Thyroid gland (tissue), 4 donors: ENCODE measurements at regions not wholly inside any gene's neighbourhood (a gene's known extent, or its start where the extent isn't known, plus 50 kb on each side); places are given as distances from the start of the nearest gene placed in this dataset.

Source experiments
- DNase-seq, 2 donors: peaks; one replicate each; pipeline ENCODE4 v3.0.0-alpha.2; 2019
- H3K27ac ChIP-seq, 3 donors: fragments of 200-600 bp; sonication (generic); 1 replicate in 2 of 3; 2 replicates in 1 of 3; pipeline ENCODE4 v1.5.1; 2016 to 2019; ENCODE audit warnings: mild to moderate bottlenecking in 1 of 3, moderate library complexity in 1 of 3
- H3K27me3 ChIP-seq: fragments of 200-600 bp; sonication (generic); one replicate; pipeline ENCODE4 v1.5.1; 2019
- H3K36me3 ChIP-seq, 2 donors: fragments of 200-600 bp; sonication (generic); one replicate each; pipeline ENCODE4 v1.5.1; 2016 to 2019
- H3K4me1 ChIP-seq, 2 donors: fragments of 200-600 bp; sonication (generic); one replicate each; pipeline ENCODE4 v1.5.1; 2017 to 2019
- H3K4me3 ChIP-seq, 3 donors: fragments of 200-600 bp; sonication (generic); replicated peaks in 1 of 3; 1 replicate in 2 of 3; 2 replicates in 1 of 3; pipeline ENCODE4 v1.5.1; 2016; ENCODE audit warnings: mild to moderate bottlenecking in 1 of 3
- H3K9me3 ChIP-seq: fragments of 200-600 bp; sonication (generic); one replicate; pipeline ENCODE4 v1.5.1; 2017
- CTCF ChIP-seq, 6 experiments: fragments of 200-600 bp in 3 of 6; fragments of 450-650 bp in 3 of 6; sonication (generic) in 3 of 6; IDR thresholded peaks; one replicate each; pipeline ENCODE4 v1.5.1; 2016 to 2019; ENCODE audit warnings: antibody characterized with exemption in 6 of 6, mild to moderate bottlenecking in 2 of 6, inconsistent platforms in 1 of 6, moderate library complexity in 1 of 6
- POLR2A ChIP-seq, 2 donors: fragments of 450-650 bp; IDR thresholded peaks; one replicate each; pipeline ENCODE4 v1.6.1; 2017; ENCODE audit warnings: antibody characterized with exemption in 2 of 2, mild to moderate bottlenecking in 2 of 2, moderate library complexity in 1 of 2
- WGBS, 2 donors: methylation state at CpG; one replicate each; pipeline ENCODE4 v1.1.5; 2017; 5-methylcytosine and 5-hydroxymethylcytosine counted together
- intact Hi-C: fragments of 100-400 bp; cut with DNase I; formaldehyde crosslinking; loops from one replicate; pipeline ENCODE4 v1.15.1; 2023

- Histone ChIP-seq H3K27ac (no peak overlapping the region), H3K4me3 (no peak overlapping the region), H3K9me3 (no peaks in the 10 kb centered on the region), H3K4me1 (no peaks in the 10 kb centered on the region), H3K27me3 (no peaks in the 10 kb centered on the region), H3K36me3 (no peaks in the 10 kb centered on the region)
- intact Hi-C loops: no loop called here
- TF ChIP-seq POLR2A (IDR thresholded peaks at IDR 0.05): no peak
- no peak for TF ChIP-seq CTCF (IDR thresholded peaks at IDR 0.05)
- WGBS, 2 donors: 81 to 90% methylated on average over 2 of the region's 2 CpGs
- DNase-seq: no peak
These were observed 175.6 kb upstream of the IRX3 start for GRCh38 chr16:54462151-54462651.

GRCh38 chr16:54460263-54460860, 173.8 kb upstream of the IRX3 start:
- Histone ChIP-seq H3K27ac (no peak overlapping the region), H3K4me3 (no peak overlapping the region), H3K36me3 (no peaks in the 10 kb centered on the region), H3K9me3 (no peaks in the 10 kb centered on the region), H3K27me3 (no peaks in the 10 kb centered on the region), H3K4me1 (no peaks in the 10 kb centered on the region)
- DNase-seq: no peak
- WGBS, 2 donors: 82 to 88% methylated on average over 11 of the region's 11 CpGs
- no peak for TF ChIP-seq CTCF (IDR thresholded peaks at IDR 0.05)
- no peak for TF ChIP-seq POLR2A (IDR thresholded peaks at IDR 0.05)
- intact Hi-C loops: no loop called here

GRCh38 chr16:54459509-54460262, 173.1 kb upstream of the IRX3 start:
- no peak for DNase-seq
- intact Hi-C loops: no loop called here
- H3K36me3 ChIP-seq: no peaks in the 10 kb centered on the region
- no peaks in the 10 kb centered on the region for H3K9me3 ChIP-seq
- no peak overlapping the region for H3K27ac ChIP-seq
- no peak for TF ChIP-seq CTCF (IDR thresholded peaks at IDR 0.05)
- H3K4me1 ChIP-seq: no peaks in the 10 kb centered on the region
- no peaks in the 10 kb centered on the region for H3K27me3 ChIP-seq
- WGBS, 2 donors: 77 to 82% methylated on average over 13 of the region's 13 CpGs
- H3K4me3 ChIP-seq: no peak overlapping the region

- no peaks in the 10 kb centered on the region for H3K4me1 ChIP-seq
- H3K4me3 ChIP-seq: no peak overlapping the region
- no peaks in the 10 kb centered on the region for H3K36me3 ChIP-seq
- DNase-seq: no peak
- 83 to 88% methylated on average over 1 of the region's 1 CpG for WGBS, 2 donors
- no peak for TF ChIP-seq POLR2A (IDR thresholded peaks at IDR 0.05)
- no peak for TF ChIP-seq CTCF (IDR thresholded peaks at IDR 0.05)
- no peak overlapping the region for H3K27ac ChIP-seq
- intact Hi-C loops: no loop called here
- no peaks in the 10 kb centered on the region for H3K9me3 ChIP-seq
- H3K27me3 ChIP-seq: no peaks in the 10 kb centered on the region
These were observed 172.3 kb upstream of the IRX3 start for GRCh38 chr16:54458923-54459322.

GRCh38 chr16:54456291-54456690, 169.7 kb upstream of the IRX3 start:
- DNase-seq: no peak
- intact Hi-C loops: no loop called here
- H3K27me3 ChIP-seq: no peaks in the 10 kb centered on the region
- no peak overlapping the region for H3K27ac ChIP-seq
- no peaks in the 10 kb centered on the region for H3K9me3 ChIP-seq
- H3K4me1 ChIP-seq: no peaks in the 10 kb centered on the region
- 75% methylated on average over 4 of the region's 4 CpGs for WGBS, 2 donors
- no peak overlapping the region for H3K4me3 ChIP-seq
- H3K36me3 ChIP-seq: no peaks in the 10 kb centered on the region
- no peak for TF ChIP-seq POLR2A (IDR thresholded peaks at IDR 0.05)
- no peak for TF ChIP-seq CTCF (IDR thresholded peaks at IDR 0.05)
